ENCODE measurements at regions not wholly inside any gene's neighbourhood (a gene's known extent, or its start where the extent isn't known, plus 50 kb on each side); places are given as distances from the start of the nearest gene placed in this dataset.

DNA sequence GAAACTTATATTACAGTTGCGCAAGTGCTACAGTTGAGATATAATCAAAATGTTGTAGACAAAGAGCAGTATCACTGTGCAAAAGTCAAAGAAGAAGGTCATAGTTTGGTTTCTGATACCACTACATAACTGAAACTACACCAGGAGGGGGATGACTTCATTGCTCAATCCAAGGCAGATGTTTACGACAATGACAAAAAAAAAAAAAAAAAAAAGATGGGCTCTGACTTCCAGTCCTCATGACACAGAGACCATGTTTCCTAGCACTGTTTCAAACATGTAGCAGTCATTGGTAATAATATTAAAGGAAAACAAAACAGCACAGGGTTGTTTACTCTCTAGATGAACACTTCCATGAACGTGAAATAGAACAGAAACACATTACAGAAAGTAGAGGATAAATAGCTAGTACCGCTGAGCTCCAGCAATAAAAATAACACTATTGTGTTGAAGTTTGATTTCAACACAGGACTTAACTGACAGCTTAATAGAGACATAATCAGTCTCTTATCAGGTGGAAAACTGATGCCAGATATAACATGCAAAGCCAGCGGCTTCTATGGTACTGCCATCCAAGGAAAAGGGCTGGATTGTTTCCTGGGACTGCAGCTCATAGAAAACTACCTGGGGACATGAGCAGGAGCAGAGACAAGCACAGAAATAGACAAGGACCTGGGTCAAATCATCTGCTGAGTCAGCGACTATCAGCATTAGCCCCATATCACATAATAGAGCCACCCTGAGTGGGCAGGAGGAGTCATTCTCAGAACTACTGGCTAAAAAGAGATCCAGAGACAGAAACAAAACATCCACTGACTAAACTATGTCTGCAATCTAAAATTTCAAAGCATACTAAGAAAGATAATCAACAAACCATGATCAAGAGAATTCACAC is 463.6 kb upstream of the SOX9 start:
- H3K27ac ChIP-seq = no peak overlapping the region
- TF ChIP-seq ZFX (IDR thresholded peaks at IDR 0.05) = no peak
- TF ChIP-seq, protein P1, sequence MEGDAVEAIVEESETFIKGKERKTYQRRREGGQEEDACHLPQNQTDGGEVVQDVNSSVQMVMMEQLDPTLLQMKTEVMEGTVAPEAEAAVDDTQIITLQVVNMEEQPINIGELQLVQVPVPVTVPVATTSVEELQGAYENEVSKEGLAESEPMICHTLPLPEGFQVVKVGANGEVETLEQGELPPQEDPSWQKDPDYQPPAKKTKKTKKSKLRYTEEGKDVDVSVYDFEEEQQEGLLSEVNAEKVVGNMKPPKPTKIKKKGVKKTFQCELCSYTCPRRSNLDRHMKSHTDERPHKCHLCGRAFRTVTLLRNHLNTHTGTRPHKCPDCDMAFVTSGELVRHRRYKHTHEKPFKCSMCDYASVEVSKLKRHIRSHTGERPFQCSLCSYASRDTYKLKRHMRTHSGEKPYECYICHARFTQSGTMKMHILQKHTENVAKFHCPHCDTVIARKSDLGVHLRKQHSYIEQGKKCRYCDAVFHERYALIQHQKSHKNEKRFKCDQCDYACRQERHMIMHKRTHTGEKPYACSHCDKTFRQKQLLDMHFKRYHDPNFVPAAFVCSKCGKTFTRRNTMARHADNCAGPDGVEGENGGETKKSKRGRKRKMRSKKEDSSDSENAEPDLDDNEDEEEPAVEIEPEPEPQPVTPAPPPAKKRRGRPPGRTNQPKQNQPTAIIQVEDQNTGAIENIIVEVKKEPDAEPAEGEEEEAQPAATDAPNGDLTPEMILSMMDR (conservative IDR thresholded peaks at IDR 0.05) = no peak

- no peak overlapping the region for H3K27ac ChIP-seq
These were observed 461.8 kb upstream of the SOX9 start for GRCh38 chr17:71658996-71659395.

GRCh38 chr17:71664861-71665260 is 456.0 kb upstream of the SOX9 start:
- no peak overlapping the region for H3K27ac ChIP-seq
- TF ChIP-seq, protein P1 (conservative IDR thresholded peaks at IDR 0.05) = no peak
- no peak for TF ChIP-seq ZFX (IDR thresholded peaks at IDR 0.05)

More at GRCh38 chr17:71658996-71659395, 461.8 kb upstream of the SOX9 start:
- TF ChIP-seq ZFX (IDR thresholded peaks at IDR 0.05) = no peak
- TF ChIP-seq, protein P1 (conservative IDR thresholded peaks at IDR 0.05) = no peak

DNA sequence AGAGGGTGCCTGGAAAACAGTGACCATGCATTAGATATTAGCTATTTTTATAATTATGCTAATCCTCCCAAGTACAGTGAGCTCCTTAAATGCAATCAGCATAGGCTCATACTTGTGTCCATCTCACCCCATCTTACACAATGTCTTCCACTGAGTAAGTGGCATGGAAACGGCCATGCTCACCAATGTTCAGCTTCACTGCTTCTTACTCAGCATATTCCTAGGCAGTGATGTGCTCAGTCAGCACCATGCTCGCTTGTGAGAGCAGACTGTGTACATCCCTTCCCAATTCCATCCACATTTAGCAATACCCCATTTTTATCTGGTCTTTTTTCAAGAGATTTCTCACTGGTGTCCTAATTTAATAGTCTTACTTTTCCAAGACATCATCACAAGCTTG is 454.8 kb upstream of the SOX9 start:
- no peak for TF ChIP-seq ZFX (IDR thresholded peaks at IDR 0.05)
- TF ChIP-seq, protein P1 (conservative IDR thresholded peaks at IDR 0.05) = no peak
- H3K27ac ChIP-seq = no peak overlapping the region

- H3K27ac ChIP-seq = no peak overlapping the region
- no peak for TF ChIP-seq ZFX (IDR thresholded peaks at IDR 0.05)
- TF ChIP-seq, protein P1 (conservative IDR thresholded peaks at IDR 0.05) = no peak
These were observed 453.2 kb upstream of the SOX9 start for GRCh38 chr17:71667661-71668060.

DNA sequence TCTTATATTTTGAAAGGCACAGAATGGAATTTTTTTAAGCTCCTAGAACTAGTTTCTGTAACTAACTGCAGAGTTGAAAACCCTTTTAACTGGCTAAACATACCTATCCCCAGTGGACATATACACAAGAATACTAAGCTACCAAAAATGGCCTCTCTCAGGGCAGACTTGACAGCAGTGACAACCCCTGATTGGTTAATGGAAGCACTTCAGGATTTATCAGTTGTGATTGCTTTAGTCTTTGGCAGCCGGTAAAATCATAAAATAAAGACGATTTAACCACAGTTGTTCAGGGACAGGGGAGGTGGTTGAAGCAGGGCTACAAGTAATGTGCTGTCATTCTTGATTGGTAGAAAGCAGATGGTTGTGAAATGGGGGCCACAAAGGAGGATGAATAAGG is 452.0 kb upstream of the SOX9 start:
- H3K27ac ChIP-seq = no peak overlapping the region
- TF ChIP-seq, protein P1 (conservative IDR thresholded peaks at IDR 0.05) = no peak
- TF ChIP-seq ZFX (IDR thresholded peaks at IDR 0.05) = no peak

DNA sequence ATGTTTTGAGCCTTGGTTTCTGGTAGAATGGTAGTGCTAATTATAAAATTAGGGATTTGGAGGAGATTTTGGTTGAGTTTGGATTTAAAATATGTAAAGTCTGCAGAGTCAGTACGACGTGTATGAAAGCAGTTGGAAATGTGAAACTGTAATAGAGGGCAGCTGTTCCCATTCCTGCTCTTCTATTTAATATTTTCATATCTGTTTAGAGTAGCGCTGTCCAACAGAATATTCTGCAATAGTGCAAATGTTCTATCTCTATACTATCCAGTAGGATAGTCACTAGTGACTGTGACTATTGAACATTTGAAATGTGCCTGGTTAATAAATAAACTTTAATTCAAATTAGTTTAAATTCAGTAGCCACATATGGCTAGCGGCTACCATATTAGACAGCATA is 443.4 kb upstream of the SOX9 start:
- H3K27ac ChIP-seq = no peak overlapping the region
- TF ChIP-seq, protein P1 (conservative IDR thresholded peaks at IDR 0.05) = no peak
- no peak for TF ChIP-seq ZFX (IDR thresholded peaks at IDR 0.05)
